SH-SY5Y (cell line): ENCODE measurements at regions not wholly inside any gene's neighbourhood (a gene's known extent, or its start where the extent isn't known, plus 50 kb on each side); places are given as distances from the start of the nearest gene placed in this dataset.

Experiments used
- GATA2 ChIP-seq: IDR thresholded peaks from 2 replicates; pipeline ENCODE4 v1.6.1; 2011; ENCODE audit warnings: mild to moderate bottlenecking, low read depth, low read length
- GATA3 ChIP-seq: IDR thresholded peaks from 2 replicates; pipeline ENCODE4 v1.6.1; 2011; ENCODE audit warnings: low read depth, mild to moderate bottlenecking, low read length, moderate library complexity

GRCh38 chr7:12066521-12066920 lies 144.6 kb upstream of the TMEM106B start:
- TF ChIP-seq GATA2, result no peak
- TF ChIP-seq GATA3, result no peak
